ENCODE measurements at regions not wholly inside any gene's neighbourhood (a gene's known extent, or its start where the extent isn't known, plus 50 kb on each side); places are given as distances from the start of the nearest gene placed in this dataset.

GRCh38 chr18:41353777-41354528, 601.1 kb upstream of the PIK3C3 start:
- DNase-seq (ENCODE audit: low spot score) = no peak

- no peak for DNase-seq (ENCODE audit: low spot score)
These were observed 603.6 kb upstream of the PIK3C3 start for GRCh38 chr18:41351430-41351829.

- DNase-seq (ENCODE audit: low spot score) = no peak
These were observed 608.0 kb upstream of the PIK3C3 start for GRCh38 chr18:41347057-41347456.

GRCh38 chr18:41343808-41344207, 611.2 kb upstream of the PIK3C3 start:
- DNase-seq (ENCODE audit: low spot score) = no peak

GRCh38 chr18:41338341-41338740, 616.7 kb upstream of the PIK3C3 start:
- DNase-seq (ENCODE audit: low spot score) = no peak

GRCh38 chr18:41331661-41332060, 623.4 kb upstream of the PIK3C3 start:
- DNase-seq (ENCODE audit: low spot score) = no peak

GRCh38 chr18:41326311-41326710, 628.7 kb upstream of the PIK3C3 start:
- no peak for DNase-seq (ENCODE audit: low spot score)

- no peak for DNase-seq (ENCODE audit: low spot score)
These were observed 630.1 kb upstream of the PIK3C3 start for GRCh38 chr18:41324934-41325333.

- DNase-seq (ENCODE audit: low spot score) = no peak
These were observed 630.8 kb upstream of the PIK3C3 start for GRCh38 chr18:41324020-41324791.

GRCh38 chr18:41323044-41323443, 632.0 kb upstream of the PIK3C3 start:
- DNase-seq (ENCODE audit: low spot score) = no peak

- DNase-seq (ENCODE audit: low spot score) = no peak
These were observed 634.9 kb upstream of the PIK3C3 start for GRCh38 chr18:41320100-41320499.

- no peak for DNase-seq (ENCODE audit: low spot score)
These were observed 639.9 kb upstream of the PIK3C3 start for GRCh38 chr18:41315134-41315533.

GRCh38 chr18:41311571-41312547, 643.2 kb upstream of the PIK3C3 start:
- DNase-seq (ENCODE audit: low spot score) = no peak

GRCh38 chr18:41297740-41298139, 657.3 kb upstream of the PIK3C3 start:
- no peak for DNase-seq (ENCODE audit: low spot score)

- no peak for DNase-seq (ENCODE audit: low spot score)
These were observed 685.7 kb upstream of the PIK3C3 start for GRCh38 chr18:41269294-41269693.

GRCh38 chr18:41268271-41268670, 686.8 kb upstream of the PIK3C3 start:
- no peak for DNase-seq (ENCODE audit: low spot score)

GRCh38 chr18:41266616-41267015, 688.4 kb upstream of the PIK3C3 start:
- no peak for DNase-seq (ENCODE audit: low spot score)

- DNase-seq (ENCODE audit: low spot score) = no peak
These were observed 688.8 kb upstream of the PIK3C3 start for GRCh38 chr18:41266204-41266603.

GRCh38 chr18:41265047-41265446, 690.0 kb upstream of the PIK3C3 start:
- DNase-seq (ENCODE audit: low spot score) = no peak

- no peak for DNase-seq (ENCODE audit: low spot score)
These were observed 691.1 kb upstream of the PIK3C3 start for GRCh38 chr18:41263956-41264355.

- no peak for DNase-seq (ENCODE audit: low spot score)
These were observed 692.3 kb upstream of the PIK3C3 start for GRCh38 chr18:41262688-41263087.

GRCh38 chr18:41244591-41245037, 710.4 kb upstream of the PIK3C3 start:
- no peak for DNase-seq (ENCODE audit: low spot score)
